Large intestine (tissue), 3 donors: ENCODE measurements at regions not wholly inside any gene's neighbourhood (a gene's known extent, or its start where the extent isn't known, plus 50 kb on each side); places are given as distances from the start of the nearest gene placed in this dataset.
A peak's percentile ranks its signal among the peaks of the same experiment; 100 is the strongest.
"Not testable (repeated sequence)": the region's sequence is repeated elsewhere in the genome, so short reads cannot be mapped to it uniquely, and the experiment has no call there.

Source experiments
- DNase-seq, 2 donors: peaks; one replicate each; pipeline versions ENCODE4 v3.0.0 to v3.0.0-alpha.2; 2013
- H3K27ac ChIP-seq: one replicate; pipeline ENCODE4 v1.5.1; 2013; ENCODE audit warnings: low read length
- H3K27me3 ChIP-seq: 2 replicates; pipeline ENCODE4 v1.6.1; 2013; ENCODE audit warnings: low read length; ENCODE audit not compliant: control insufficient read depth, insufficient read depth
- H3K36me3 ChIP-seq: 2 replicates; pipeline ENCODE4 v1.6.1; 2013; ENCODE audit warnings: low read length; ENCODE audit not compliant: control insufficient read depth, insufficient read depth
- H3K4me1 ChIP-seq: one replicate; pipeline ENCODE4 v1.6.1; 2013; ENCODE audit warnings: low read length; ENCODE audit not compliant: control insufficient read depth, insufficient read depth
- H3K4me3 ChIP-seq: one replicate; pipeline ENCODE4 v1.5.1; 2013; ENCODE audit warnings: low read length
- H3K9me3 ChIP-seq: one replicate; pipeline ENCODE4 v1.6.1; 2013; ENCODE audit warnings: mild to moderate bottlenecking, low read depth, low read length, moderate library complexity; ENCODE audit not compliant: control insufficient read depth
- WGBS: methylation state at CpG from one replicate; pipeline ENCODE4 v1.1.5; 2013; ENCODE audit warnings: low lambda C conversion rate; ENCODE audit not compliant: insufficient coverage; 5-methylcytosine and 5-hydroxymethylcytosine counted together

DNA sequence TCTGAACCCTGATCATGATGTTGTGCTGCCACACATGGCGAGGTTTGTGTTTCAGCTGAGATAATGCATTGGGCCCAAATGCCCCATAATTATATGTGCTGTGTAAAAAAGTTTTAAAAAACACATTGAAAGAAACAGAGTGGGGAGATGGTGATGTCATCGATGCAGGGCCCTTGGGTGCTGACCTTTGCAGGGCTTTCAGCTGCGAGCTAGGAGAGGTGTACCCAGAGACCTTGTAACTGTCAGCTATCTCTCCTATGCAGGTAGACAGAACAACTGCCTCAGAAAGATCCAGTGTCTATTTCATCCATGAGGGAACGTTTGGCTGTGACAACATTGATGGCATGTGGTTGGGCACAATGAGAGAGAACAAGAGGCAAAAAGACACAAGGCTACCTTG lies 286.9 kb upstream of the CELF4 start:
- no peak overlapping the region for H3K27ac ChIP-seq
- no CpG with 5 or more reads among the region's 4 CpGs for WGBS
- H3K36me3 ChIP-seq: no peaks in the 10 kb centered on the region
- H3K4me1 ChIP-seq: no peaks in the 10 kb centered on the region
- H3K4me3 ChIP-seq: no peak overlapping the region
- DNase-seq: no peak
- no peaks in the 10 kb centered on the region for H3K27me3 ChIP-seq
- H3K9me3 ChIP-seq: no peaks in the 10 kb centered on the region

- no peak overlapping the region for H3K4me3 ChIP-seq
- 100% methylated on average over 1 of the region's 3 CpGs for WGBS
These were observed 281.9 kb upstream of the CELF4 start for GRCh38 chr18:37847544-37847943.

GRCh38 chr18:37846996-37847395 lies 281.4 kb upstream of the CELF4 start:
- no peaks in the 10 kb centered on the region for H3K9me3 ChIP-seq
- H3K36me3 ChIP-seq: no peaks in the 10 kb centered on the region
- DNase-seq: no peak
- no peaks in the 10 kb centered on the region for H3K27me3 ChIP-seq
- no peaks in the 10 kb centered on the region for H3K4me1 ChIP-seq
- H3K27ac ChIP-seq: no peak overlapping the region
- no peak overlapping the region for H3K4me3 ChIP-seq
- WGBS: no CpG with 5 or more reads among the region's 3 CpGs

More at GRCh38 chr18:37847544-37847943, 281.9 kb upstream of the CELF4 start:
- Histone ChIP-seq H3K27me3 (no peaks in the 10 kb centered on the region), H3K36me3 (no peaks in the 10 kb centered on the region), H3K9me3 (no peaks in the 10 kb centered on the region), H3K27ac (no peak overlapping the region), H3K4me1 (no peaks in the 10 kb centered on the region)
- no peak for DNase-seq

- Histone ChIP-seq H3K9me3 (no peaks in the 10 kb centered on the region), H3K27me3 (no peaks in the 10 kb centered on the region), H3K4me1 (no peaks in the 10 kb centered on the region), H3K4me3 (no peak overlapping the region), H3K36me3 (no peaks in the 10 kb centered on the region), H3K27ac (no peak overlapping the region)
- WGBS: no CpG with 5 or more reads among the region's 2 CpGs
- DNase-seq: no peak
These were observed 279.9 kb upstream of the CELF4 start for GRCh38 chr18:37845498-37845897.

GRCh38 chr18:37844209-37844970 lies 278.8 kb upstream of the CELF4 start:
- Histone ChIP-seq H3K36me3 (no peaks in the 10 kb centered on the region), H3K27ac (no peak overlapping the region), H3K4me3 (no peak overlapping the region), H3K9me3 (no peaks in the 10 kb centered on the region), H3K27me3 (no peaks in the 10 kb centered on the region), H3K4me1 (no peaks in the 10 kb centered on the region)
- WGBS: no CpG with 5 or more reads among the region's 10 CpGs
- no peak for DNase-seq

DNA sequence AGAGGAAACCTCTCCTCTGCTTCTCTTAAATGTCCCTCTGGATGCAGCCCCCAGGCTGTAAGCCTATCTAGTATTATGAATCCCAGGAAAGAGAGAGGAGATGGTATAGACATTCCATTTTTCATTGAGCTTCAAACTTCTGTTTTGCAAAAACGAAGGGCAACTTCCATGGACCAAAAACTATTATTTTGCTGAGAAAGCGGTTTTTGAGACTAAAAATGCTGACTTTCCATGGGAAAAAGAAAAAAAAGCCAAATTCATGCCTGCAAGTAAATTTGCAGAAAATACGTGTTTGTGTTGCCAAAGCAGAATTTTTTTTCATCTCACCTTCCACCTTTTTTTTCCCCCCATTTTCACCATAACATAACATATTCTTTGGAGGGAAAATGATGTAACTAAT lies 272.5 kb upstream of the CELF4 start:
- no peaks in the 10 kb centered on the region for H3K36me3 ChIP-seq
- H3K9me3 ChIP-seq: no peaks in the 10 kb centered on the region
- no peaks in the 10 kb centered on the region for H3K27me3 ChIP-seq
- H3K4me3 ChIP-seq: no peak overlapping the region
- DNase-seq: no peak
- H3K4me1 ChIP-seq: no peaks in the 10 kb centered on the region
- 100% methylated on average over 2 of the region's 3 CpGs for WGBS
- no peak overlapping the region for H3K27ac ChIP-seq

- Histone ChIP-seq H3K27me3 (no peaks in the 10 kb centered on the region), H3K4me3 (no peak overlapping the region), H3K9me3 (peaks cover 6% of the 10 kb centered on the region), H3K36me3 (no peaks in the 10 kb centered on the region), H3K27ac (no peak overlapping the region), H3K4me1 (no peaks in the 10 kb centered on the region)
- no CpG with 5 or more reads among the region's 1 CpG for WGBS
- DNase-seq: no peak
These were observed 270.7 kb upstream of the CELF4 start for GRCh38 chr18:37836071-37836970.

DNA sequence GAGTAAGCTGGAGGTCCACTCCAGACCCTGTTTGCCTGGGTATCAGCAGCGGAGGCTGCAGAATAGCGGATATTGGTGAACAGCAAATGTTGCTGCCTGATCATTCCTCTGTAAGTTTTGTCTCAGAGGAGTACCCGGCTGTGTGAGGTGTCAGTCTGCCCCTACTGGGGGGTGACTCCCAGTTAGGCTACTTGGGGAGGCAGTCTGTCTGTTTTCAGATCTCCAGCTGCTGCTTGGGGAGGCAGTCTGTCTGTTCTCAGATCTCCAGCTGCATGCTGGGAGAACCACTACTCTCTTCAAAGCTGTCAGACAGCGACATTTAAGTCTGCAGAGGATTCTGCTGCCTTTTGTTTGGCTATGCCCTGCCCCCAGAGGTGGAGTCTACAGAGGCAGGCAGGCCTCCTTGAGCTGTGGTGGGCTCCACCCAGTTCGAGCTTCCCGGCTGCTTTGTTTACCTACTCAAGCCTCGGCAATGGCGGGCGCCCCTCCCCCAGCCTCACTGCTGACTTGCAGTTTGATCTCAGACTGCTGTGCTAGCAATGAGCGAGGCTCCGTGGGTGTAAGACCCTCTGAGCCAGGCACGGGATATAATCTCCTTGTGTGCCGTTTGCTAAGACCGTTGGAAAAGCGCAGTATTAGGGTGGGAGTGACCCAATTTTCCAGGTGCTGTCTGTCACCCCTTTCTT lies 266.6 kb upstream of the CELF4 start:
- WGBS: no CpG with 5 or more reads among the region's 15 CpGs

GRCh38 chr18:37812961-37813360 lies 247.4 kb upstream of the CELF4 start:
- Histone ChIP-seq H3K4me3 (no peak overlapping the region), H3K36me3 (no peaks in the 10 kb centered on the region), H3K27me3 (no peaks in the 10 kb centered on the region), H3K9me3 (no peaks in the 10 kb centered on the region), H3K27ac (no peak overlapping the region), H3K4me1 (no peaks in the 10 kb centered on the region)
- 89% methylated on average over 3 of the region's 3 CpGs for WGBS
- no peak for DNase-seq

More for the DNA sequence above, 266.6 kb upstream of the CELF4 start:
- not testable (repeated sequence) for H3K4me3 ChIP-seq, H3K4me1 ChIP-seq, H3K27me3 ChIP-seq, H3K9me3 ChIP-seq, DNase-seq, H3K36me3 ChIP-seq, H3K27ac ChIP-seq

- Histone ChIP-seq H3K4me1 (no peaks in the 10 kb centered on the region), H3K36me3 (no peaks in the 10 kb centered on the region), H3K4me3 (no peak overlapping the region), H3K9me3 (no peaks in the 10 kb centered on the region), H3K27me3 (no peaks in the 10 kb centered on the region), H3K27ac (no peak overlapping the region)
- WGBS: no CpG with 5 or more reads among the region's 8 CpGs
- DNase-seq: peak in 1 of 2 donors; percentile 6
These were observed 240.3 kb upstream of the CELF4 start for GRCh38 chr18:37805773-37806404.
